OCI-LY1 (cell line): ENCODE measurements at regions not wholly inside any gene's neighbourhood (a gene's known extent, or its start where the extent isn't known, plus 50 kb on each side); places are given as distances from the start of the nearest gene placed in this dataset.

Experiments
- H2AFZ ChIP-seq: fragments of 200-600 bp; sonication (generic), shearing (Covaris generic); 2 replicates; pipeline ENCODE4 v1.6.0; 2014; ENCODE audit warnings: antibody characterized with exemption, mild to moderate bottlenecking, low read length
- H3F3A ChIP-seq: fragments of 200-600 bp; sonication (generic), shearing (Covaris generic); 2 replicates; pipeline ENCODE4 v1.6.0; 2014; ENCODE audit warnings: mild to moderate bottlenecking, antibody characterized with exemption, low read length, moderate library complexity; ENCODE audit not compliant: insufficient read depth
- H3K27ac ChIP-seq: fragments of 200-600 bp; sonication (generic); 2 replicates; pipeline ENCODE4 v1.5.1; 2014; ENCODE audit warnings: low read length, mixed run types, mild to moderate bottlenecking, low read depth; ENCODE audit not compliant: poor library complexity, severe bottlenecking
- H3K27me3 ChIP-seq: fragments of 200-600 bp; sonication (generic); 2 replicates; pipeline ENCODE4 v1.6.0; 2014; ENCODE audit warnings: antibody characterized with exemption, mild to moderate bottlenecking, low read length, moderate library complexity; ENCODE audit not compliant: insufficient read depth
- H3K36me3 ChIP-seq: fragments of 200-600 bp; sonication (generic); 2 replicates; pipeline ENCODE4 v1.6.1; 2014; ENCODE audit warnings: mild to moderate bottlenecking, antibody characterized with exemption, low read length, moderate library complexity, mixed read lengths; ENCODE audit not compliant: insufficient read depth
- H3K4me1 ChIP-seq: fragments of 200-600 bp; sonication (generic); 2 replicates; pipeline ENCODE4 v1.5.1; 2014; ENCODE audit warnings: mild to moderate bottlenecking, low read length, moderate library complexity; ENCODE audit not compliant: insufficient read depth, severe bottlenecking
- H3K4me2 ChIP-seq: fragments of 200-600 bp; sonication (generic), shearing (Covaris generic); 2 replicates; pipeline ENCODE4 v1.6.1; 2014; ENCODE audit warnings: low read length
- H3K4me3 ChIP-seq: fragments of 200-600 bp; sonication (generic); 2 replicates; pipeline ENCODE4 v1.5.1; 2014; ENCODE audit warnings: low read length, low read depth, mild to moderate bottlenecking, mixed read lengths; ENCODE audit not compliant: poor library complexity, severe bottlenecking
- H3K79me2 ChIP-seq: fragments of 200-600 bp; shearing (Covaris generic); 2 replicates; pipeline ENCODE4 v1.6.1; 2016; ENCODE audit warnings: mixed run types, low read length, mixed read lengths; ENCODE audit not compliant: insufficient read depth
- H3K9ac ChIP-seq: fragments of 200-600 bp; sonication (generic), shearing (Covaris generic); 2 replicates; pipeline ENCODE4 v1.6.1; 2014; ENCODE audit warnings: mild to moderate bottlenecking, low read length, mixed read lengths
- H3K9me2 ChIP-seq: fragments of 200-600 bp; sonication (generic), shearing (Covaris generic); 2 replicates; pipeline ENCODE4 v1.6.1; 2014; ENCODE audit warnings: low read depth, mild to moderate bottlenecking, low read length, mixed read lengths
- H3K9me3 ChIP-seq: fragments of 200-600 bp; shearing (Covaris generic); 2 replicates; pipeline ENCODE4 v1.6.1; 2014; ENCODE audit warnings: low read length, mixed read lengths
- H4K20me1 ChIP-seq: fragments of 200-600 bp; sonication (generic), shearing (Covaris generic); 2 replicates; pipeline ENCODE4 v1.6.0; 2016; ENCODE audit warnings: mild to moderate bottlenecking, low read length; ENCODE audit not compliant: insufficient read depth
- CTCF ChIP-seq: fragments of 200-600 bp; sonication (generic), shearing (Covaris generic); IDR thresholded peaks from 2 replicates; pipeline ENCODE4 v1.5.1; 2017; ENCODE audit warnings: mild to moderate bottlenecking, antibody characterized with exemption, low read length, moderate library complexity, mixed read lengths
- EZH2 ChIP-seq: fragments of 200-600 bp; sonication (generic), shearing (Covaris generic); IDR thresholded peaks from 2 replicates; pipeline ENCODE4 v1.8.0; 2017; ENCODE audit warnings: borderline replicate concordance, mixed run types, mild to moderate bottlenecking, antibody characterized with exemption, low read length, moderate library complexity, mixed read lengths

GRCh38 chr22:47599753-47600152 is 837.3 kb downstream of the TBC1D22A start:
- Histone ChIP-seq H3K4me1 (no peaks in the 10 kb centered on the region), H3K9me2 (no peaks in the 10 kb centered on the region), H3K27ac (no peak overlapping the region), H3K9me3 (no peaks in the 10 kb centered on the region), H4K20me1 (no peaks in the 10 kb centered on the region), H3K4me3 (no peak overlapping the region), H3K36me3 (no peaks in the 10 kb centered on the region), H3F3A (no peaks in the 10 kb centered on the region), H2AFZ (no peak overlapping the region), H3K4me2 (no peak overlapping the region), H3K9ac (no peak overlapping the region), H3K79me2 (no peaks in the 10 kb centered on the region), H3K27me3 (no peaks in the 10 kb centered on the region)
- TF ChIP-seq EZH2 (no peak), CTCF (no peak)

DNA sequence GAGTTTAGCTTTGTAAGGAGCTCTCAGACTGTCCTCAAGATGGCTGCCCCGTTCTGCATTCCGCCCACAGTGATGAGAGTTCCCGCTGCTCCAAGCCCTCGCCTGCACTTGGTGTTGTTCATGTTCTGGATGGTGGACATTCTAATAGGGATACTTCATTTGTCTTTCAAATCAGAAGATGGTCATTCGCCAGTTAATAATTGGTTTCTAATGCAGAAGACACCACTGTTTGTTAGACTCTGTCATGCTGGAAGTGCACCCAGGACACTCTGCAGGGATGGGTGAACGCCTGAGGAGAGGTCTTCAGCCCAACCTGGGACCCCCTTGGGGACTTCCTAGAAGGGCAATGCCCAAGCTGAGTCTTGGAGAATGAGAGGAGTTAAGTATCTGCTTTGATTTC is 836.4 kb downstream of the TBC1D22A start:
- H3K27ac ChIP-seq: no peak overlapping the region
- H3K4me3 ChIP-seq: no peak overlapping the region
- no peaks in the 10 kb centered on the region for H3K36me3 ChIP-seq
- H3K4me2 ChIP-seq: no peak overlapping the region
- TF ChIP-seq CTCF: no peak
- TF ChIP-seq EZH2: no peak
- H3K9me3 ChIP-seq: no peaks in the 10 kb centered on the region
- H3K4me1 ChIP-seq: no peaks in the 10 kb centered on the region
- H4K20me1 ChIP-seq: no peaks in the 10 kb centered on the region
- no peaks in the 10 kb centered on the region for H3F3A ChIP-seq
- no peak overlapping the region for H2AFZ ChIP-seq
- no peaks in the 10 kb centered on the region for H3K79me2 ChIP-seq
- H3K9me2 ChIP-seq: no peaks in the 10 kb centered on the region
- H3K27me3 ChIP-seq: no peaks in the 10 kb centered on the region
- no peak overlapping the region for H3K9ac ChIP-seq

DNA sequence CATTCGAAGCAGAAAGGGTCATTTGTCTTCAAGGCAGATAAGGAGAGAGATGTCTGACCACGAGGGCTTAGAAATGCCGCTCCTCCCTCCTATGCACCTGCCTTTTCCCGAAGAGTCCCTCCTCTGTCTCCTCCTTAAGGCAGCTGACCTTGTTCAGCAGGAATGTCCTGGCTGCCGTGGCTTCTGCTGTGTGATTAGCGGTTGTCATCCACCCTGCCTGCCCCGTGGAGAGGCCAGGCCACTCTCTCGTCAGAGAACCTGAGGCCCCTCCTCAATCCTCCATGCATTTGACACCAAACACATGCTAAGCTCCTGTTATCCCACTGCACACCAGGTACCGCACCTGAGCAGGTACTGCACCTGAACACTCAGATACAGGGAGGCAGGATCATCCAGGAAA is 834.6 kb downstream of the TBC1D22A start:
- no peak overlapping the region for H3K4me3 ChIP-seq
- H4K20me1 ChIP-seq: no peaks in the 10 kb centered on the region
- no peaks in the 10 kb centered on the region for H3K9me2 ChIP-seq
- H3K79me2 ChIP-seq: no peaks in the 10 kb centered on the region
- H3K27ac ChIP-seq: no peak overlapping the region
- no peak for TF ChIP-seq EZH2
- TF ChIP-seq CTCF: no peak
- H3K4me1 ChIP-seq: no peaks in the 10 kb centered on the region
- no peak overlapping the region for H3K4me2 ChIP-seq
- H3K9ac ChIP-seq: no peak overlapping the region
- H3K36me3 ChIP-seq: no peaks in the 10 kb centered on the region
- no peaks in the 10 kb centered on the region for H3K9me3 ChIP-seq
- H2AFZ ChIP-seq: no peak overlapping the region
- no peaks in the 10 kb centered on the region for H3F3A ChIP-seq
- H3K27me3 ChIP-seq: no peaks in the 10 kb centered on the region
